ENCODE measurements at regions not wholly inside any gene's neighbourhood (a gene's known extent, or its start where the extent isn't known, plus 50 kb on each side); places are given as distances from the start of the nearest gene placed in this dataset.
"Not testable (repeated sequence)": the region's sequence is repeated elsewhere in the genome, so short reads cannot be mapped to it uniquely, and the experiment has no call there.

GRCh38 chr13:69623973-69624372 is 483.7 kb upstream of the ATXN8OS start:
- Histone ChIP-seq H3K36me3 (no peaks in the 10 kb centered on the region), H3K4me1 (no peaks in the 10 kb centered on the region), H3K27ac (replicated peaks) (no peak overlapping the region), H3K9me3 (replicated peaks) (no peaks in the 10 kb centered on the region), H3K4me3 (no peak overlapping the region), H3K27me3 (ENCODE audit: low read depth) (no peaks in the 10 kb centered on the region)
- no peak for DNase-seq
- intact Hi-C loops (cut with micrococcal nuclease), result no loop called here
- TF ChIP-seq CTCF (IDR thresholded peaks at IDR 0.05; ENCODE audit: borderline replicate concordance), result no peak

DNA sequence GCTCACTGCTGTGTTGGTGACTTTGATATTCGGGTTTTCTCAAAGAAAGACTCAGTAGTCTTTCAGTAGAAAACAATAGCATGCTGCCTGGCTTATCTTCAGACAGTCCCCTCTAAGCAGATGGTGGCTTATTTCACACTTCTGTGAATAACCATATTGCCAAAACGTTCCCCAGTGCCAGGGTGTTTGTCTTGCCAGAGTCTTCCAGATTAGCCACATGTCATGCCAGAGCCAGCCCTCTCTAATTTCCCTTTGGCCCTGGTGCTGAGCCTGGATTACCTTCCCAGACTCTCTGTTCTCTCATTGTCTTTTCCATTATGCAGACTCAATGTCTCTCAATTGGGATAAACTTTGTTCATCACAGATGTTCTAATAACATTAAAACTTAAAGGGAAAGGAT is 488.0 kb upstream of the ATXN8OS start:
- intact Hi-C loops (cut with micrococcal nuclease), result no loop called here
- DNase-seq, result no peak

DNA sequence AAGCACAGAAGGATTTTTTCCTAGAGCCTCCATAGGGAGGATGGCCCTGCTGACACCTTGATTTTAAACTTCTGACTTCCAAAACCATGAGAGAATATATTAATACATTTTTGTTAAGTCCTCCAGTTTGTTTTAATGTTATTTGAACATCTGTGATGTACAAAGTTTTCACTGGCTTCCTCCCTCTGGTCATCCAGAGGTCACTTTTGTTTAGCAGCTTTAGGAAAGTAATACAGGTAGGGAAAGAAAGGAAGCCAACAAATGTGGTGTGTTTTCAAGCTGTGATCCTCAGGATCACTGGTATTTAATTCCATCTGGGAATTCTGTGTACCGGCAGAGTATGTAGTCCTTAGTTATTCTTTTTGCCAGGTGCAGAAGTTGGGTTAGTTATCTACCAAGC is 488.8 kb upstream of the ATXN8OS start:
- intact Hi-C loops (cut with micrococcal nuclease), result no loop called here
- no peak overlapping the region for H3K27ac ChIP-seq (replicated peaks)
- H3K4me1 ChIP-seq, result no peaks in the 10 kb centered on the region
- no peaks in the 10 kb centered on the region for H3K9me3 ChIP-seq (replicated peaks)
- no peaks in the 10 kb centered on the region for H3K27me3 ChIP-seq (ENCODE audit: low read depth)
- H3K4me3 ChIP-seq, result no peak overlapping the region
- no peaks in the 10 kb centered on the region for H3K36me3 ChIP-seq
- no peak for DNase-seq
- no peak for TF ChIP-seq CTCF (IDR thresholded peaks at IDR 0.05; ENCODE audit: borderline replicate concordance)

More for the DNA sequence above, 488.0 kb upstream of the ATXN8OS start:
- TF ChIP-seq CTCF (IDR thresholded peaks at IDR 0.05; ENCODE audit: borderline replicate concordance), result no peak
- Histone ChIP-seq H3K4me1 (no peaks in the 10 kb centered on the region), H3K27me3 (ENCODE audit: low read depth) (no peaks in the 10 kb centered on the region), H3K27ac (replicated peaks) (no peak overlapping the region), H3K9me3 (replicated peaks) (no peaks in the 10 kb centered on the region), H3K4me3 (no peak overlapping the region), H3K36me3 (no peaks in the 10 kb centered on the region)

DNA sequence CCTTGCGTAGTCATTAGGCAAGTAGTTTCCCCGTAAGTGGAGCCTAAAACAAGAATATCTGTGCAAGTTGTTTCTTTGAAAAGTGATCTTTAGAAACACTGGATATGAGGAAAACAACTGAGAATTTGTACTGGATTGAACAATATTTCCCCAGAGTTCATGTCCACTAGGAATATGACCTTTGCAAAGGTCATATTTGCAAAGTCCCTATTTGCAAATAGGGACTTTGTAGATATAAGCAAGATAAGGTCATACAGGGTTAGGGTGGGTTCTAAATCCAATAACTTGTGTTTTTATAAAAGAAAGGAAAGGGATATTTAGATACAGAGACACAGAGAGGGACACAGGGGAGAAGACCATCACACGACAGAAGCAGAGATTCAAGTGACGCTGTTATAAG is 489.2 kb upstream of the ATXN8OS start:
- Histone ChIP-seq H3K9me3 (replicated peaks) (no peaks in the 10 kb centered on the region), H3K4me1 (no peaks in the 10 kb centered on the region), H3K36me3 (no peaks in the 10 kb centered on the region), H3K27me3 (ENCODE audit: low read depth) (no peaks in the 10 kb centered on the region), H3K4me3 (no peak overlapping the region), H3K27ac (replicated peaks) (no peak overlapping the region)
- no peak for TF ChIP-seq CTCF (IDR thresholded peaks at IDR 0.05; ENCODE audit: borderline replicate concordance)
- no peak for DNase-seq
- intact Hi-C loops (cut with micrococcal nuclease), result no loop called here

- no peak for DNase-seq
- Histone ChIP-seq H3K4me3 (no peak overlapping the region), H3K4me1 (no peaks in the 10 kb centered on the region), H3K36me3 (no peaks in the 10 kb centered on the region), H3K27ac (replicated peaks) (no peak overlapping the region), H3K27me3 (ENCODE audit: low read depth) (no peaks in the 10 kb centered on the region), H3K9me3 (replicated peaks) (no peaks in the 10 kb centered on the region)
- no peak for TF ChIP-seq CTCF (IDR thresholded peaks at IDR 0.05; ENCODE audit: borderline replicate concordance)
- intact Hi-C loops (cut with micrococcal nuclease), result no loop called here
These were observed 490.0 kb upstream of the ATXN8OS start for GRCh38 chr13:69617587-69617986.

DNA sequence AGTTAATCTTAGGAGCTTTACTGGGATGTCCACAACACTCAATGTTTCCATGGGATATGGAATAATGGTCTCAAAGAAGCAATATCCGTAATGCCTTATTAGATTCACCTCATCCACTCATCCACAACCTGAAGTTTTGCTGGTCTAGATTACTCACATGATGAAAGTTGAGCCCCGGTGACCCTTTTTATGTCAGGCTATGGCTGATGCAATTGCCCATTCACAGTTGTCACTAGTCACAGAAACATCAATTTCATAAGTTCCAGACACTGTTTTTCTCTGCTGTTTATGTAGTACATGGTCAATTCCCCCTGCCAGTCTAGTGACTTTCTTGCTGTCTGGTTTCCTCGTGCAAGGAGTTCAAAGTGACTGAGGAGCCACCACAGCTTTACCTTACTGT is 491.2 kb upstream of the ATXN8OS start:
- no peak for DNase-seq
- Histone ChIP-seq H3K27ac (replicated peaks) (no peak overlapping the region), H3K36me3 (no peaks in the 10 kb centered on the region), H3K4me1 (no peaks in the 10 kb centered on the region), H3K9me3 (replicated peaks) (no peaks in the 10 kb centered on the region), H3K27me3 (ENCODE audit: low read depth) (no peaks in the 10 kb centered on the region), H3K4me3 (no peak overlapping the region)
- TF ChIP-seq CTCF (IDR thresholded peaks at IDR 0.05; ENCODE audit: borderline replicate concordance), result no peak
- intact Hi-C loops (cut with micrococcal nuclease), result no loop called here

DNA sequence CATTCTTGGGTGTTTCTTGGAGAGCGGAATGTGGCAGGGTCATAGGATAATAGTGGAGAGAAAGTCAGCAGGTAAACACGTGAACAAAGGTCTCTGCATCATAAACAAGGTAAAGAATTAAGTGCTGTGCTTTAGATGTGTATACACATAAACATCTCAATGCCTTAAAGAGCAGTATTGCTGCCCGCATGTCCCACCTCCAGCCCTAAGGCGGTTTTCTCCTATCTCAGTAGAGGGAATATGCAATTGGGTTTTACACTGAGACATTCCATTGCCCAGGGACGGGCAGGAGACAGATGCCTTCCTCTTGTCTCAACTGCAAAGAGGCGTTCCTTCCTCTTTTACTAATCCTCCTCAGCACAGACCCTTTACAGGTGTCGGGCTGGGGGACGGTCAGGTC is 492.6 kb upstream of the ATXN8OS start:
- H3K27ac ChIP-seq (replicated peaks); H3K9me3 ChIP-seq (replicated peaks); H3K27me3 ChIP-seq (ENCODE audit: low read depth); H3K36me3 ChIP-seq; DNase-seq; H3K4me3 ChIP-seq; H3K4me1 ChIP-seq; intact Hi-C loops (cut with micrococcal nuclease): not testable (repeated sequence)
